ENCODE measurements at regions not wholly inside any gene's neighbourhood (a gene's known extent, or its start where the extent isn't known, plus 50 kb on each side); places are given as distances from the start of the nearest gene placed in this dataset.

GRCh38 chr11:20248121-20248772, 88.0 kb upstream of the DBX1 start:
- TF ChIP-seq CTCF (IDR thresholded peaks at IDR 0.05) (no peak), POLR2A (IDR thresholded peaks at IDR 0.05) (no peak)

All from body of pancreas (tissue), 4 donors.